ENCODE measurements at regions not wholly inside any gene's neighbourhood (a gene's known extent, or its start where the extent isn't known, plus 50 kb on each side); places are given as distances from the start of the nearest gene placed in this dataset.
A peak's percentile ranks its signal among the peaks of the same experiment; 100 is the strongest.

GRCh38 chr5:77942578-77943239 is 166.6 kb upstream of the TBCA start:
- no peak for DNase-seq (ENCODE audit: low read depth)
- TF ChIP-seq, protein P1, sequence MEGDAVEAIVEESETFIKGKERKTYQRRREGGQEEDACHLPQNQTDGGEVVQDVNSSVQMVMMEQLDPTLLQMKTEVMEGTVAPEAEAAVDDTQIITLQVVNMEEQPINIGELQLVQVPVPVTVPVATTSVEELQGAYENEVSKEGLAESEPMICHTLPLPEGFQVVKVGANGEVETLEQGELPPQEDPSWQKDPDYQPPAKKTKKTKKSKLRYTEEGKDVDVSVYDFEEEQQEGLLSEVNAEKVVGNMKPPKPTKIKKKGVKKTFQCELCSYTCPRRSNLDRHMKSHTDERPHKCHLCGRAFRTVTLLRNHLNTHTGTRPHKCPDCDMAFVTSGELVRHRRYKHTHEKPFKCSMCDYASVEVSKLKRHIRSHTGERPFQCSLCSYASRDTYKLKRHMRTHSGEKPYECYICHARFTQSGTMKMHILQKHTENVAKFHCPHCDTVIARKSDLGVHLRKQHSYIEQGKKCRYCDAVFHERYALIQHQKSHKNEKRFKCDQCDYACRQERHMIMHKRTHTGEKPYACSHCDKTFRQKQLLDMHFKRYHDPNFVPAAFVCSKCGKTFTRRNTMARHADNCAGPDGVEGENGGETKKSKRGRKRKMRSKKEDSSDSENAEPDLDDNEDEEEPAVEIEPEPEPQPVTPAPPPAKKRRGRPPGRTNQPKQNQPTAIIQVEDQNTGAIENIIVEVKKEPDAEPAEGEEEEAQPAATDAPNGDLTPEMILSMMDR (IDR thresholded peaks at IDR 0.05; ENCODE audit: low read depth, low read length, missing control alignments): no peak
- no peak overlapping the region for H3K4me3 ChIP-seq (ENCODE audit: low read depth, low read length)

- TF ChIP-seq, protein P1 (IDR thresholded peaks at IDR 0.05; ENCODE audit: low read depth, low read length, missing control alignments): no peak
Observed at GRCh38 chr5:77937015-77937908, 161.1 kb upstream of the TBCA start.

GRCh38 chr5:77936365-77936693 is 160.2 kb upstream of the TBCA start:
- TF ChIP-seq, protein P1 (IDR thresholded peaks at IDR 0.05; ENCODE audit: low read depth, low read length, missing control alignments): no peak
- no peak for DNase-seq (ENCODE audit: low read depth)
- no peak overlapping the region for H3K4me3 ChIP-seq (ENCODE audit: low read depth, low read length)

More at GRCh38 chr5:77937015-77937908, 161.1 kb upstream of the TBCA start:
- peak overlapping the region; percentile 13 for H3K4me3 ChIP-seq (ENCODE audit: low read depth, low read length)
- DNase-seq (ENCODE audit: low read depth): peak; percentile 59

DNA sequence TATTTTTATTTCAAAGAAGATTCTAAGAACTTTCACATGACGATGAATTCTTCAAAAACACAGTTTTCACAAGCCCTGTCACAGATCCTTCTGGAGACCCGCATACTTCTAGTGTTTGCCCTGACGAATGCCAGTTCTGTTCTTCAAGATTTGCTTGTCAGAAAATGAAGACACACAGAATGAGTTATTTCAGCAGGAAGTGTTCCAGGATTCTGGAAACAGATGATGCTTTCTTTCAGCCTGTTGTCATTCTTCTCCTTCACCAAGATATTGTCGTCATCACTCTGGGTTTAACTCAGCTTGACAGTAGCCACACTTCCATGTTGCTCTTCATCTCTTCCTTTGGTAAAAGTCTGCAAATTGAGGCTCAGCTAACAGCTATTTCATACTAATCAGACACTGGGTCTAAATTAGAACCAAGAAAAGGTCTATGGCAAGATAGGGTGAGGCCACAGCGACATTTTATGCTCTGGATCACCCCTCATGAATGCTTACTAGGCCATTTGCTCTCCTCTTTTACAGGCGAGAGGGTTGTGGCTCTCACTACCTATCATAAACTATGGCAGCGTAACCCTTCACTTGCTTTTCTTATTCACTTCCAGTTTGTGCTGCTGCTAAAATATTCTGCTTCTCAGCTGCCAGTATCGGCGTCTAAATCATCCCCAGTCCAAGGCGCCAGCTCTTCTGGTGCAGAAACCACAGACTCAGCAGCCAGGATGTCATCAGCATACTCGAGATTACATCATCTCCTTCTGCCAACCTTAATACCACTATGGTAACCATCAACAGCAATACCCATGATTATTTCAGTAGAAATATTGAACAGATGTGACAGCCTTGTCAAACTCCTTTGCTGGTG is 159.6 kb upstream of the TBCA start:
- no peak overlapping the region for H3K4me3 ChIP-seq (ENCODE audit: low read depth, low read length)
- DNase-seq (ENCODE audit: low read depth): peak; percentile 65
- TF ChIP-seq, protein P1 (IDR thresholded peaks at IDR 0.05; ENCODE audit: low read depth, low read length, missing control alignments): no peak

DNA sequence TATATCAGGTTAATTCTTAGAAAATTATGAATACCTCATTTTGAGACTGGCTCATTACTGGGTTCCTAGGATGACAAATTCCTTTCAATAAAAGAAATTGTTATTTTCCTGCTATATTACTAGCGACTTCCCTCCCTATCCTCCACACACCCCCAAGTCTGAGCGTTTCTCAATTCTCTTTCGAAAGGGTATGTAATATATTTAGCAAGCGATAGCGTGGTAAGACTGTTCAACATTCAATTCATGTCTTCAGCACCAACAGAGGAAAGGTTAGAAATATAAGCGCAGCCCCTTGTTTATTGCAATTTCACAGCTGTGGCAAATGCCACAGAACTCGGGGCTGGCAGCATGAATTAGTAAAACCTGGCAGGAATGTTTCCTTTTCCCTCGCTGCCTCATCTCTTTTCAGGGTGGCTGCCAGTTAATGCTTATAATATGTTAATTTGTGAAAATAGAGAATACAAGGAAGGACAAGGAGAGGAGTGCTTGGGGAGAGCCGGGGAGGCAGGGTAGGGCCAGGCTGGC is 152.7 kb upstream of the TBCA start:
- H3K4me3 ChIP-seq (ENCODE audit: low read depth, low read length): no peak overlapping the region
- TF ChIP-seq, protein P1 (IDR thresholded peaks at IDR 0.05; ENCODE audit: low read depth, low read length, missing control alignments): no peak
- no peak for DNase-seq (ENCODE audit: low read depth)

DNA sequence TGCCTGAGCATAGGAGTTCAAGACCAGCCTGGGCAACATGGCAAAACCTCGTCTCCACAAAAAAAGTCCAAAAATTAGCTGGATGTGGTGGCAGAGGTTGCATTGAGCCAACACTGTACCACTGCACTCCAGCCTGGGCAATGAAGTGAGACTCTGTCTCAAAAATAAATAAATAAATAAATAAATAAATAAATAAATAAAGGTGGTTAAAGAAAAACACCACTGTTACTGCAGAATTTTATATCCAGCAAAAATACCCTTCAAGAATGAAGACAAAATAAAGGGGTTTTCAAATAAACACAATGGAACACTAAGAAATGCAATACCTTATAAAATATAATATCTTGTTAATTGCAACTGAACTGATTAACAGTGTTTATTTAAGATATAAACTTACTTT is 150.2 kb upstream of the TBCA start:
- TF ChIP-seq, protein P1 (IDR thresholded peaks at IDR 0.05; ENCODE audit: low read depth, low read length, missing control alignments): no peak
- no peak overlapping the region for H3K4me3 ChIP-seq (ENCODE audit: low read depth, low read length)

More for the DNA sequence above, 150.2 kb upstream of the TBCA start:
- DNase-seq (ENCODE audit: low read depth): no peak
